Adrenal gland (tissue), 9 donors: ENCODE measurements at regions not wholly inside any gene's neighbourhood (a gene's known extent, or its start where the extent isn't known, plus 50 kb on each side); places are given as distances from the start of the nearest gene placed in this dataset.

ENCODE experiments used
- DNase-seq, 7 donors: peaks; one replicate each; pipeline ENCODE4 v3.0.0-alpha.2; 2019 to 2020
- H3K27ac ChIP-seq, 5 donors: fragments of 200-600 bp; sonication (generic) in 4 of 5; 1 replicate in 3 of 5; 2 replicates in 2 of 5; pipeline versions ENCODE4 v1.5.1 to v1.8.0; 2016 to 2020; ENCODE audit warnings: mild to moderate bottlenecking in 1 of 5
- H3K27me3 ChIP-seq: fragments of 200-600 bp; 2 replicates; pipeline ENCODE4 v1.8.0; 2021
- H3K36me3 ChIP-seq, 2 donors: fragments of 200-600 bp; replicated peaks in 1 of 2; 1 replicate in 1 of 2; 2 replicates in 1 of 2; pipeline versions ENCODE4 v1.5.1 to v1.8.0; 2018 to 2022
- H3K4me1 ChIP-seq, 2 donors: fragments of 200-600 bp; replicated peaks in 1 of 2; 1 replicate in 1 of 2; 2 replicates in 1 of 2; pipeline versions ENCODE4 v1.5.1 to v1.8.0; 2018 to 2021
- H3K4me3 ChIP-seq, 4 donors: fragments of 200-600 bp; sonication (generic) in 3 of 4; one replicate each; pipeline ENCODE4 v1.5.1; 2016 to 2018
- H3K9me3 ChIP-seq, 3 donors: fragments of 200-600 bp; sonication (generic) in 1 of 3; replicated peaks in 1 of 3; 1 replicate in 2 of 3; 2 replicates in 1 of 3; pipeline versions ENCODE4 v1.5.1 to v1.8.0; 2016 to 2021
- POLR2A ChIP-seq, 2 donors: fragments of 450-650 bp; IDR thresholded peaks; one replicate each; pipeline ENCODE4 v1.6.1; 2017; ENCODE audit warnings: antibody characterized with exemption in 2 of 2, mild to moderate bottlenecking in 2 of 2, moderate library complexity in 1 of 2
- WGBS, 4 donors: extraction: QIAGEN DNeasy Blood & Tissue Kit in 2 of 4; methylation state at CpG; one replicate each; pipeline versions ENCODE4 v1.1.5 to v1.1.7; 2013 to 2017; 5-methylcytosine and 5-hydroxymethylcytosine counted together
- intact Hi-C, 2 donors: fragments of 100-400 bp; cut with DNase I; formaldehyde crosslinking; loops; one replicate each; pipeline versions ENCODE4 v1.14.1 to v1.15.0; 2022 to 2023
- TF ChIP-seq, protein P1 (sequence below), 6 experiments: fragments of 450-650 bp in 4 of 6; fragments of 200-600 bp in 2 of 6; sonication (generic) in 1 of 6; IDR thresholded peaks; 1 replicate in 5 of 6; 2 replicates in 1 of 6; pipeline versions ENCODE4 v1.5.1 to v1.8.0; 2016 to 2021; ENCODE audit warnings: antibody characterized with exemption in 6 of 6, mild to moderate bottlenecking in 2 of 6, moderate library complexity in 1 of 6
- donor health status: healthy with polysubstance abuse.
- donor health status: Bipolar disorder and iron deficiency.
- donor health status: DM: yes; HTN: yes; CAD: no.
- donor health status: DM: no; HTN: no; CAD: no.
- donor health status: DM: no; HTN: no; CAD: no.

DNA sequence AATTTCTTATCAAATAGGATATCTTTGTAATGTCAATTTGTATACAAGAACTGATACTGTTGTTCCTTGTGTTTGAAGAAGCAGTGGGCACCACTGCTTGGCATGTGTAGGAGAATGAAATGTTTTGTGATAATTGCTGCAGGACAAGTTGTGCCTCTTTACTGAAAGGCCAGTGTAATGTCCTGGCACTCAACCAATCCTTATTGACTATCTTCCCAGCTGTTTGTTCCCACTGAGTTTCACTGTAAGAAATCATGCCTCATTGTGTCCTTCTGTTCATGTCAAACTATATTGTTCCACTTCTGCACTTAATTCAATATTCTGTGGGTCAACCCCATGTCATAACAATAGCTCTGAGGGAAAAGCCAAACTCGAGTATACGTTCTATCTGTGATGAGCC, 136.1 kb upstream of the FAM83B start:
- WGBS, 4 donors, result 55 to 72% (median 62%) methylated on average over 2 of the region's 2 CpGs
- no peaks in the 10 kb centered on the region for H3K9me3 ChIP-seq
- intact Hi-C loops, result no loop called here
- H3K4me3 ChIP-seq, result no peak overlapping the region
- no peaks in the 10 kb centered on the region for H3K4me1 ChIP-seq
- TF ChIP-seq, protein P1, sequence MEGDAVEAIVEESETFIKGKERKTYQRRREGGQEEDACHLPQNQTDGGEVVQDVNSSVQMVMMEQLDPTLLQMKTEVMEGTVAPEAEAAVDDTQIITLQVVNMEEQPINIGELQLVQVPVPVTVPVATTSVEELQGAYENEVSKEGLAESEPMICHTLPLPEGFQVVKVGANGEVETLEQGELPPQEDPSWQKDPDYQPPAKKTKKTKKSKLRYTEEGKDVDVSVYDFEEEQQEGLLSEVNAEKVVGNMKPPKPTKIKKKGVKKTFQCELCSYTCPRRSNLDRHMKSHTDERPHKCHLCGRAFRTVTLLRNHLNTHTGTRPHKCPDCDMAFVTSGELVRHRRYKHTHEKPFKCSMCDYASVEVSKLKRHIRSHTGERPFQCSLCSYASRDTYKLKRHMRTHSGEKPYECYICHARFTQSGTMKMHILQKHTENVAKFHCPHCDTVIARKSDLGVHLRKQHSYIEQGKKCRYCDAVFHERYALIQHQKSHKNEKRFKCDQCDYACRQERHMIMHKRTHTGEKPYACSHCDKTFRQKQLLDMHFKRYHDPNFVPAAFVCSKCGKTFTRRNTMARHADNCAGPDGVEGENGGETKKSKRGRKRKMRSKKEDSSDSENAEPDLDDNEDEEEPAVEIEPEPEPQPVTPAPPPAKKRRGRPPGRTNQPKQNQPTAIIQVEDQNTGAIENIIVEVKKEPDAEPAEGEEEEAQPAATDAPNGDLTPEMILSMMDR (IDR thresholded peaks at IDR 0.05), result no peak
- TF ChIP-seq POLR2A (IDR thresholded peaks at IDR 0.05), result no peak
- DNase-seq, result no peak
- no peaks in the 10 kb centered on the region for H3K27me3 ChIP-seq
- no peaks in the 10 kb centered on the region for H3K36me3 ChIP-seq
- no peak overlapping the region for H3K27ac ChIP-seq

DNA sequence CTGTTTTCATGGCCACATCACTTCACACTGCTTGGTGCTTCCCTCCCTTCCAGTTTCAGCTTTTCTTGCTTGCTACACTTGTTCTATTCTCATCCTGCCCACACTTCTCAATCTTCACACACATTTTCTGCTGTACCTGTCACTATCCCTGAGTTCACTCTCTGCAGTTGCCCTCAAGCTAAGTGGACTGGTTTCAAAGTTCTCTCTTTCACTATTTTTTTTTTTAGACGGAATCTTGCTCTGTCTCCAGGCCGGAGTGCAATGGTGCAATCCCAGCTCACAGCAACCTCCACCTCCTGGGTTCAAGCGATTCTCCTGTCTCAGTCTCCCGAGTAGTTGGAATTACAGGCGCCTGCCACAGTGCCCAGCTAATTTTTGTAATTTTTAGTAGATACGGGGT, 130.6 kb upstream of the FAM83B start:
- no peak for DNase-seq
- TF ChIP-seq POLR2A (IDR thresholded peaks at IDR 0.05), result no peak
- TF ChIP-seq, protein P1 (IDR thresholded peaks at IDR 0.05), result no peak
- no peaks in the 10 kb centered on the region for H3K4me1 ChIP-seq
- H3K36me3 ChIP-seq, result no peaks in the 10 kb centered on the region
- H3K4me3 ChIP-seq, result no peak overlapping the region
- 87 to 93% (median 89%) methylated on average over 6 of the region's 6 CpGs for WGBS, 4 donors
- H3K27ac ChIP-seq, result no peak overlapping the region
- no peaks in the 10 kb centered on the region for H3K27me3 ChIP-seq
- H3K9me3 ChIP-seq, result no peaks in the 10 kb centered on the region
- intact Hi-C loops, result no loop called here

DNA sequence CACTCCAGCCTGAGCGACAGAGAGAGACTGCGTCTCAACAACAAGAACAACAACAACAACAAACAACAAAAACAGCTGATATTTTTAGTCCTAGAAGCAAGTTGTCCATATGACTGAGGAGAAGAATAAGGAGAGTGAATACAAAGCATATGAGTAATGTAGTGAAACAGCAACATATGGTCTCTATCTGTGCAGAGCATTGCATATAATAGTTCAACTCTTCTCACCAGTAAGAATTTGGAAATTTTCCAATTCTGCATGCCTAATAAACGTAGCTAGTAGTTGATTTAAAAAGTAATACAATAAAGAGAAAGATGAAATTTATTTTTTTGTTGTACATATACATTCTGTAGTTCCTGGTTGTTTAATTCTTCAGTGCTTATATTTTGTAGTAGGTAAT, 129.7 kb upstream of the FAM83B start:
- Histone ChIP-seq H3K4me1 (no peaks in the 10 kb centered on the region), H3K27me3 (no peaks in the 10 kb centered on the region), H3K4me3 (no peak overlapping the region), H3K27ac (no peak overlapping the region), H3K36me3 (no peaks in the 10 kb centered on the region), H3K9me3 (no peaks in the 10 kb centered on the region)
- no peak for TF ChIP-seq POLR2A (IDR thresholded peaks at IDR 0.05)
- TF ChIP-seq, protein P1 (IDR thresholded peaks at IDR 0.05), result no peak
- intact Hi-C loops, result no loop called here
- DNase-seq, result no peak
- 58 to 69% (median 66%) methylated on average over 3 of the region's 3 CpGs for WGBS, 4 donors

GRCh38 chr6:54717849-54718455, 128.6 kb upstream of the FAM83B start:
- H3K9me3 ChIP-seq, result no peaks in the 10 kb centered on the region
- H3K27ac ChIP-seq, result no peak overlapping the region
- TF ChIP-seq, protein P1 (IDR thresholded peaks at IDR 0.05), result peak; percentile 54 to 85 (median 67)
- TF ChIP-seq POLR2A (IDR thresholded peaks at IDR 0.05), result no peak
- H3K36me3 ChIP-seq, result no peaks in the 10 kb centered on the region
- 41 to 49% (median 45%) methylated on average over 5 of the region's 5 CpGs for WGBS, 4 donors
- DNase-seq, result peak; percentile 31 to 82 (median 63)
- H3K4me3 ChIP-seq, result no peak overlapping the region
- no peaks in the 10 kb centered on the region for H3K27me3 ChIP-seq
- intact Hi-C loops, result no loop called here
- no peaks in the 10 kb centered on the region for H3K4me1 ChIP-seq
